Activated naive CD4-positive, alpha-beta T cell treated with anti-CD3 and anti-CD28 coated beads for 36 hours (primary cell): ENCODE measurements at regions not wholly inside any gene's neighbourhood (a gene's known extent, or its start where the extent isn't known, plus 50 kb on each side); places are given as distances from the start of the nearest gene placed in this dataset.
"Not testable (repeated sequence)": the region's sequence is repeated elsewhere in the genome, so short reads cannot be mapped to it uniquely, and the experiment has no call there.

Experiments used
- CTCF ChIA-PET: fragments of 350-600 bp; sonication (Branson Sonifier 250); formaldehyde crosslinking; loops from one replicate; lab custom pipeline; 2021; ENCODE audit warnings: antibody characterized with exemption; lab: Charles Lee
- DNase-seq: peaks from one replicate; pipeline ENCODE4 v3.0.0-alpha.2; 2020
- H3K27ac Mint-ChIP-seq: one replicate; pipeline ENCODE4 v1.8.0; 2021; ENCODE audit warnings: mild to moderate bottlenecking, mixed read lengths
- H3K27me3 Mint-ChIP-seq: one replicate; pipeline ENCODE4 v1.8.0; 2021; ENCODE audit warnings: low read depth, mixed read lengths
- H3K36me3 Mint-ChIP-seq: one replicate; pipeline ENCODE4 v1.8.0; 2021; ENCODE audit warnings: low read depth, mixed read lengths
- H3K4me1 Mint-ChIP-seq: one replicate; pipeline ENCODE4 v1.8.0; 2021; ENCODE audit warnings: low read depth, mixed read lengths
- H3K4me3 Mint-ChIP-seq: one replicate; pipeline ENCODE4 v1.8.0; 2021; ENCODE audit warnings: mild to moderate bottlenecking, moderate library complexity, mixed read lengths
- H3K9me3 Mint-ChIP-seq: one replicate; pipeline ENCODE4 v1.8.0; 2021; ENCODE audit warnings: mixed read lengths
- intact Hi-C: fragments of 100-400 bp; cut with micrococcal nuclease; formaldehyde crosslinking; loops from one replicate; pipeline ENCODE4 v1.15.1; 2023

- no peak overlapping the region for H3K4me3 Mint-ChIP-seq
- CTCF ChIA-PET = no interaction called here
Observed at GRCh38 chrX:65971151-65971550, 68.7 kb downstream of the VSIG4 start.

GRCh38 chrX:65967159-65967558 is 72.7 kb downstream of the VSIG4 start:
- CTCF ChIA-PET, H3K4me1 Mint-ChIP-seq, H3K27me3 Mint-ChIP-seq, H3K27ac Mint-ChIP-seq, intact Hi-C loops, H3K4me3 Mint-ChIP-seq, H3K36me3 Mint-ChIP-seq, H3K9me3 Mint-ChIP-seq, DNase-seq: not testable (repeated sequence)

More at GRCh38 chrX:65971151-65971550, 68.7 kb downstream of the VSIG4 start:
- Mint-ChIP-seq H3K27me3 (no peaks in the 10 kb centered on the region), H3K4me1 (no peaks in the 10 kb centered on the region), H3K9me3 (peaks cover 1% of the 10 kb centered on the region), H3K36me3 (no peaks in the 10 kb centered on the region), H3K27ac (no peak overlapping the region)
- intact Hi-C loops = no loop called here
- DNase-seq = no peak

GRCh38 chrX:65961714-65962113 is 78.2 kb downstream of the VSIG4 start:
- CTCF ChIA-PET = interaction anchor here (1.2 kb wide), 1 partner anchor 10 kb away, joined by 3 read pairs; no protein-coding TSS in a partner anchor
- Mint-ChIP-seq H3K36me3 (no peaks in the 10 kb centered on the region), H3K9me3 (peaks cover 6% of the 10 kb centered on the region), H3K27ac (no peak overlapping the region), H3K4me1 (no peaks in the 10 kb centered on the region), H3K4me3 (no peak overlapping the region), H3K27me3 (no peaks in the 10 kb centered on the region)
- DNase-seq = no peak
- intact Hi-C loops = no loop called here

GRCh38 chrX:65948103-65948502 is 91.8 kb downstream of the VSIG4 start:
- H3K9me3 Mint-ChIP-seq = peaks cover 8% of the 10 kb centered on the region
- no peaks in the 10 kb centered on the region for H3K27me3 Mint-ChIP-seq
- peaks cover 21% of the 10 kb centered on the region for H3K4me1 Mint-ChIP-seq
- CTCF ChIA-PET = no interaction called here
- DNase-seq = no peak
- H3K4me3 Mint-ChIP-seq = no peak overlapping the region
- H3K27ac Mint-ChIP-seq = no peak overlapping the region
- intact Hi-C loops = no loop called here
- peaks cover 2% of the 10 kb centered on the region for H3K36me3 Mint-ChIP-seq

- no peak overlapping the region for H3K27ac Mint-ChIP-seq
- no peak for DNase-seq
- H3K9me3 Mint-ChIP-seq = peaks cover 16% of the 10 kb centered on the region
- CTCF ChIA-PET = no interaction called here
- H3K4me3 Mint-ChIP-seq = no peak overlapping the region
- H3K4me1 Mint-ChIP-seq = peaks cover 18% of the 10 kb centered on the region
- no peaks in the 10 kb centered on the region for H3K27me3 Mint-ChIP-seq
- H3K36me3 Mint-ChIP-seq = peaks cover 2% of the 10 kb centered on the region
- intact Hi-C loops = no loop called here
Observed at GRCh38 chrX:65941775-65942174, 98.1 kb downstream of the VSIG4 start.

- intact Hi-C loops = loop anchor here (2.0 kb wide), 2 partner anchors 114 to 338 kb away; no protein-coding TSS in a partner anchor
- Mint-ChIP-seq H3K27ac (no peak overlapping the region), H3K9me3 (peaks cover 4% of the 10 kb centered on the region), H3K4me1 (peaks cover 16% of the 10 kb centered on the region), H3K4me3 (no peak overlapping the region), H3K36me3 (peaks cover 4% of the 10 kb centered on the region), H3K27me3 (no peaks in the 10 kb centered on the region)
- CTCF ChIA-PET = interaction anchor here (0.6 to 0.8 kb wide), 2 partner anchors 19 to 36 kb away, joined by 3 to 4 read pairs; no protein-coding TSS in a partner anchor
- DNase-seq = no peak
Observed at GRCh38 chrX:65933085-65933589, 106.7 kb downstream of the VSIG4 start.

- Mint-ChIP-seq H3K27ac (peak overlapping the region; percentile 73), H3K4me3 (no peak overlapping the region), H3K36me3 (peaks cover 5% of the 10 kb centered on the region), H3K4me1 (peaks cover 20% of the 10 kb centered on the region), H3K9me3 (peaks cover 8% of the 10 kb centered on the region), H3K27me3 (no peaks in the 10 kb centered on the region)
- peak; percentile 66 for DNase-seq
- CTCF ChIA-PET = no interaction called here
- intact Hi-C loops = loop anchor here (1.0 to 2.0 kb wide), 5 partner anchors 54 to 338 kb away; no protein-coding TSS in a partner anchor
Observed at GRCh38 chrX:65932173-65933084, 107.5 kb downstream of the VSIG4 start.

- no peak overlapping the region for H3K4me3 Mint-ChIP-seq
- H3K9me3 Mint-ChIP-seq = peaks cover 9% of the 10 kb centered on the region
- peaks cover 8% of the 10 kb centered on the region for H3K36me3 Mint-ChIP-seq
- DNase-seq = no peak
- H3K4me1 Mint-ChIP-seq = peaks cover 55% of the 10 kb centered on the region
- CTCF ChIA-PET = no interaction called here
- H3K27ac Mint-ChIP-seq = no peak overlapping the region
- intact Hi-C loops = loop anchor here (5.0 kb wide), 1 partner anchor 176 kb away; no protein-coding TSS in a partner anchor
- no peaks in the 10 kb centered on the region for H3K27me3 Mint-ChIP-seq
Observed at GRCh38 chrX:65928522-65928921, 111.4 kb downstream of the VSIG4 start.

- peak; percentile 30 for DNase-seq
- Mint-ChIP-seq H3K4me1 (peaks cover 60% of the 10 kb centered on the region), H3K27ac (peak overlapping the region; percentile 16)
- H3K9me3 Mint-ChIP-seq, CTCF ChIA-PET, H3K4me3 Mint-ChIP-seq, H3K36me3 Mint-ChIP-seq, H3K27me3 Mint-ChIP-seq: not testable (repeated sequence)
- intact Hi-C loops = loop anchor here (5.0 kb wide), 1 partner anchor 175 kb away; no protein-coding TSS in a partner anchor
Observed at GRCh38 chrX:65927386-65927785, 112.5 kb downstream of the VSIG4 start.

GRCh38 chrX:65926095-65927019 is 113.5 kb downstream of the VSIG4 start:
- H3K9me3 Mint-ChIP-seq = peaks cover 6% of the 10 kb centered on the region
- H3K4me3 Mint-ChIP-seq = peak overlapping the region; percentile 34
- peaks cover 57% of the 10 kb centered on the region for H3K4me1 Mint-ChIP-seq
- CTCF ChIA-PET = no interaction called here
- DNase-seq = peak; percentile 61
- intact Hi-C loops = loop anchor here (1.0 to 5.0 kb wide), 4 partner anchors 60 to 330 kb away; no protein-coding TSS in a partner anchor
- H3K36me3 Mint-ChIP-seq = peaks cover 4% of the 10 kb centered on the region
- no peaks in the 10 kb centered on the region for H3K27me3 Mint-ChIP-seq
- H3K27ac Mint-ChIP-seq = peak overlapping the region; percentile 69

- Mint-ChIP-seq H3K4me3 (peak overlapping the region; percentile 34), H3K27ac (peak overlapping the region; percentile 69)
- CTCF ChIA-PET = no interaction called here
Observed at GRCh38 chrX:65925592-65925991, 114.3 kb downstream of the VSIG4 start.

GRCh38 chrX:65925005-65925404 is 114.9 kb downstream of the VSIG4 start:
- CTCF ChIA-PET = no interaction called here
- DNase-seq = no peak
- H3K27me3 Mint-ChIP-seq = no peaks in the 10 kb centered on the region
- H3K9me3 Mint-ChIP-seq = peaks cover 5% of the 10 kb centered on the region
- peaks cover 4% of the 10 kb centered on the region for H3K36me3 Mint-ChIP-seq
- no peak overlapping the region for H3K4me3 Mint-ChIP-seq
- H3K4me1 Mint-ChIP-seq = peaks cover 62% of the 10 kb centered on the region
- peak overlapping the region; percentile 47 for H3K27ac Mint-ChIP-seq
- intact Hi-C loops = loop anchor here (5.0 kb wide), 1 partner anchor 173 kb away; no protein-coding TSS in a partner anchor

More at GRCh38 chrX:65925592-65925991, 114.3 kb downstream of the VSIG4 start:
- H3K9me3 Mint-ChIP-seq = peaks cover 5% of the 10 kb centered on the region
- peaks cover 62% of the 10 kb centered on the region for H3K4me1 Mint-ChIP-seq
- no peaks in the 10 kb centered on the region for H3K27me3 Mint-ChIP-seq
- peaks cover 4% of the 10 kb centered on the region for H3K36me3 Mint-ChIP-seq
- intact Hi-C loops = loop anchor here (5.0 kb wide), 1 partner anchor 173 kb away; no protein-coding TSS in a partner anchor
- no peak for DNase-seq
